Transverse colon (tissue), 3 donors: ENCODE measurements at regions not wholly inside any gene's neighbourhood (a gene's known extent, or its start where the extent isn't known, plus 50 kb on each side); places are given as distances from the start of the nearest gene placed in this dataset.

Experiments used
- EP300 ChIP-seq: sonication (generic); formaldehyde crosslinking; IDR thresholded peaks from one replicate; pipeline ENCODE4 v1.6.1; 2017; ENCODE audit warnings: antibody characterized with exemption, low read depth
- POLR2A ChIP-seq: fragments of 450-650 bp; IDR thresholded peaks from one replicate; pipeline ENCODE4 v1.6.1; 2016; ENCODE audit warnings: antibody characterized with exemption, mild to moderate bottlenecking, moderate library complexity
- TF ChIP-seq, protein P1 (sequence below), 5 experiments: fragments of 200-600 bp in 3 of 5; fragments of 450-650 bp in 2 of 5; sonication (generic) in 3 of 5; IDR thresholded peaks; 1 replicate in 2 of 5; 2 replicates in 3 of 5; pipeline ENCODE4 v1.5.1; 2016 to 2017; ENCODE audit warnings: antibody characterized with exemption in 5 of 5, inconsistent platforms in 3 of 5, mild to moderate bottlenecking in 2 of 5, moderate library complexity in 1 of 5

GRCh38 chr20:2213401-2213800 lies 82.4 kb upstream of the TGM3 start:
- TF ChIP-seq, protein P1, sequence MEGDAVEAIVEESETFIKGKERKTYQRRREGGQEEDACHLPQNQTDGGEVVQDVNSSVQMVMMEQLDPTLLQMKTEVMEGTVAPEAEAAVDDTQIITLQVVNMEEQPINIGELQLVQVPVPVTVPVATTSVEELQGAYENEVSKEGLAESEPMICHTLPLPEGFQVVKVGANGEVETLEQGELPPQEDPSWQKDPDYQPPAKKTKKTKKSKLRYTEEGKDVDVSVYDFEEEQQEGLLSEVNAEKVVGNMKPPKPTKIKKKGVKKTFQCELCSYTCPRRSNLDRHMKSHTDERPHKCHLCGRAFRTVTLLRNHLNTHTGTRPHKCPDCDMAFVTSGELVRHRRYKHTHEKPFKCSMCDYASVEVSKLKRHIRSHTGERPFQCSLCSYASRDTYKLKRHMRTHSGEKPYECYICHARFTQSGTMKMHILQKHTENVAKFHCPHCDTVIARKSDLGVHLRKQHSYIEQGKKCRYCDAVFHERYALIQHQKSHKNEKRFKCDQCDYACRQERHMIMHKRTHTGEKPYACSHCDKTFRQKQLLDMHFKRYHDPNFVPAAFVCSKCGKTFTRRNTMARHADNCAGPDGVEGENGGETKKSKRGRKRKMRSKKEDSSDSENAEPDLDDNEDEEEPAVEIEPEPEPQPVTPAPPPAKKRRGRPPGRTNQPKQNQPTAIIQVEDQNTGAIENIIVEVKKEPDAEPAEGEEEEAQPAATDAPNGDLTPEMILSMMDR (IDR thresholded peaks at IDR 0.05): no peak
- no peak for TF ChIP-seq EP300
- TF ChIP-seq POLR2A: no peak
